GM21423 (cell line): ENCODE measurements at regions not wholly inside any gene's neighbourhood (a gene's known extent, or its start where the extent isn't known, plus 50 kb on each side); places are given as distances from the start of the nearest gene placed in this dataset.

ENCODE experiments used
- ATAC-seq: cut with Tn5 transposase; IDR thresholded peaks from one replicate; pipeline ENCODE4 v1.9.1; 2021; ENCODE audit warnings: mild to moderate bottlenecking, moderate library complexity; ENCODE audit not compliant: unreplicated experiment

GRCh38 chr15:53462651-53463050 is 296.8 kb downstream of the WDR72 start:
- no peak for ATAC-seq

GRCh38 chr15:53461677-53462076 is 297.8 kb downstream of the WDR72 start:
- no peak for ATAC-seq

- no peak for ATAC-seq
Observed at GRCh38 chr15:53458736-53459135, 300.7 kb downstream of the WDR72 start.

GRCh38 chr15:53457479-53457878 is 302.0 kb downstream of the WDR72 start:
- ATAC-seq = no peak

GRCh38 chr15:53454843-53455721 is 304.4 kb downstream of the WDR72 start:
- ATAC-seq = no peak

GRCh38 chr15:53454535-53454842 is 305.0 kb downstream of the WDR72 start:
- ATAC-seq = no peak

GRCh38 chr15:53453253-53454105 is 306.0 kb downstream of the WDR72 start:
- no peak for ATAC-seq

GRCh38 chr15:53448232-53449015 is 311.0 kb downstream of the WDR72 start:
- ATAC-seq = no peak

GRCh38 chr15:53447742-53448141 is 311.7 kb downstream of the WDR72 start:
- no peak for ATAC-seq

- ATAC-seq = no peak
Observed at GRCh38 chr15:53447053-53447574, 312.3 kb downstream of the WDR72 start.

- no peak for ATAC-seq
Observed at GRCh38 chr15:53446376-53446775, 313.1 kb downstream of the WDR72 start.

GRCh38 chr15:53445531-53445930 is 313.9 kb downstream of the WDR72 start:
- ATAC-seq = no peak

- no peak for ATAC-seq
Observed at GRCh38 chr15:53437985-53438841, 321.2 kb downstream of the WDR72 start.

GRCh38 chr15:53437366-53437765 is 322.1 kb downstream of the WDR72 start:
- no peak for ATAC-seq

GRCh38 chr15:53434174-53434678 is 325.2 kb downstream of the WDR72 start:
- no peak for ATAC-seq

GRCh38 chr15:53416219-53416940 is 343.1 kb downstream of the WDR72 start:
- no peak for ATAC-seq

- no peak for ATAC-seq
Observed at GRCh38 chr15:53414167-53414566, 345.3 kb downstream of the WDR72 start.

- no peak for ATAC-seq
Observed at GRCh38 chr15:53412542-53412941, 346.9 kb downstream of the WDR72 start.

- no peak for ATAC-seq
Observed at GRCh38 chr15:53404930-53405493, 354.5 kb downstream of the WDR72 start.
